NCI-H2227 treated with DMSO at 0.1 percent for 48 hours (cell line): ENCODE measurements at regions not wholly inside any gene's neighbourhood (a gene's known extent, or its start where the extent isn't known, plus 50 kb on each side); places are given as distances from the start of the nearest gene placed in this dataset.

ENCODE experiments used
- DNase-seq: peaks from one replicate; lab custom pipeline; 2025; lab: John Stamatoyannopoulos, UW

DNA sequence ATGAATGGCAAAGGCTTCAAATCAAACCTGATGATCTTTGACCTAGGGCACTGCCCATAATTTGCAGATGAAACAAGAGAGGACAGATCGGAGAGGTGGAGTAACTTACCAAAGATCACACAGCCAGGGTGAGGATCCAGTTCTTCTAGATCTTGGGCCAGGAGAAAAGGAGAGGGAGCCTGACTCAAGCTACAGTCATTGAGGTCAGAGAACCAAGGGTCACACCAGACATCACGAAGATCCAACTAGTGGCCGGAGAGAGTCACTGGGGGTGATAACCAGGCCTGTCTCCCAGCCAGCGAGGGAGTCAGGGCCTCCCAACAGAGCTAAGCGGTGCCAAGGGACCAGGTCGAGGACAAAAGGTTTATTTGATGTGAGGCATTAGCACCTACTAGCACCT lies 115.0 kb downstream of the RIPK4 start:
- no peak for DNase-seq

DNA sequence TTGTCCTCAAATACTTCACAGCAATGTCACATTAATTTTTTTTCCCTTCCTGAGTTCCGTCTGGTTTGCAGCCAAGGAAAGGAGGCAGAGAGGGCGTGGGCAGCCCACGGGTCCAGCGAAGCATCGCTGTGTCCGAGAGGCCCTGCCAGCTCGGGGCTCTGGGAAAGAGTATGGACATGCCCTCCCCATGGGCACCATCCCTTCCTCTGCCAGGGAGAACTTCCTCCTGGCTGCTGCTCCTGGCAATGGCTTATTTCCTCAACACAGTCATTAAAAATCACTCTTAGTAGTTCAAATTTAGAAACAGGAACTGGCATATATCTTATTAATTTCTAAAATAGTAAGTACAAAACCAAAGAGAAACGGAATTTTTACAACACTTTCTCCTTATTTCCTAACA lies 115.4 kb downstream of the RIPK4 start:
- DNase-seq, result no peak

DNA sequence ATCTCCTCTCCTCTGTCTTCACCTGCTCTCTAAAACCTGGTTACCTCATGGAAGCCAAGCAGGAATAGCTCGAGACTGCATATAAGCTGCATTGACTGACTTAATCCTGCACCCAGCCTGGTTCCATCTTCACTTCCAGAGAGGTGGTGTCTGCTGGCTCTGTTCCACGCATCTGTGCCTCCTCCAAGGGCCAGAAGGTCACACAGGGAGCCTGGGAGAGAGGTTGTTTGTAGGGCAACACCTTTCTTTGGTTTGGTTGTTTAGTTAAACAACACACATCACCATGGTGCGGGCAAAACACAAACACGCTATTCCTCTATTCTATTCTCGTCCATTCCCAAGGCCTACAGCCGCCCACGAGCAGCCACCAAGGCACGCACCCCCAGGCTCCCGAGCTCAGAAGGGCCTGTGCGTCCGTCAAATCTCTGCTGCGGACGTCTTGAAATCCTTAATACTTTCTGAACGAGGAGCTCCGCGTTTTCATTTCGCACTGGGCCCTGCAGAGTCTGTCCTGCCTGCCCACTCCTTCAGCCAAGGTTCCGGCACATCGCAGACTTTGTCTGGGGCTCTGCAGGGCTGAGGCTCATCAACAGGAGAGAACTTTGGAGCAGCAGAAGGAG lies 116.2 kb downstream of the RIPK4 start:
- DNase-seq, result no peak

DNA sequence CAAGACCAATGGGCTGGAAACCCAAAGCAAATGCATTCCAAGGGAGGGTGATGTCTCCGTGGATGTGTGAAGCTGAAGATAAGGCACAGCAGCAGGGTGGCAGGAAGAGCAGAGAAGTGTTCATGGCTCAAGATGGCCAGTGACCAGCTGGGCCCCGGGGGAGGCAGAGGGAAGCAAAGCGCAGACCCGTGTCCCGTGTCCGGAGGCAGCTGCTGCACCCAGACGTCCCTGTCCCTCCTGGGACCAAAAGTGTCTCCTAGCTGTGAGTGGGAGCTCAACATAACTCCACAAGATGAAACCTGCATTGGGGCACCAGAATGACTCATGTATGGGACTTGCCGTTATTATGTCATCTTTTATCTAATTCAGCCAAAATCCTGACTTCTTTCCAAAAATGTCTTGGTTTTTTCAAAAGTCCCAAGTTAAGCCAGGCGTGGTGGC lies 118.2 kb downstream of the RIPK4 start:
- no peak for DNase-seq

DNA sequence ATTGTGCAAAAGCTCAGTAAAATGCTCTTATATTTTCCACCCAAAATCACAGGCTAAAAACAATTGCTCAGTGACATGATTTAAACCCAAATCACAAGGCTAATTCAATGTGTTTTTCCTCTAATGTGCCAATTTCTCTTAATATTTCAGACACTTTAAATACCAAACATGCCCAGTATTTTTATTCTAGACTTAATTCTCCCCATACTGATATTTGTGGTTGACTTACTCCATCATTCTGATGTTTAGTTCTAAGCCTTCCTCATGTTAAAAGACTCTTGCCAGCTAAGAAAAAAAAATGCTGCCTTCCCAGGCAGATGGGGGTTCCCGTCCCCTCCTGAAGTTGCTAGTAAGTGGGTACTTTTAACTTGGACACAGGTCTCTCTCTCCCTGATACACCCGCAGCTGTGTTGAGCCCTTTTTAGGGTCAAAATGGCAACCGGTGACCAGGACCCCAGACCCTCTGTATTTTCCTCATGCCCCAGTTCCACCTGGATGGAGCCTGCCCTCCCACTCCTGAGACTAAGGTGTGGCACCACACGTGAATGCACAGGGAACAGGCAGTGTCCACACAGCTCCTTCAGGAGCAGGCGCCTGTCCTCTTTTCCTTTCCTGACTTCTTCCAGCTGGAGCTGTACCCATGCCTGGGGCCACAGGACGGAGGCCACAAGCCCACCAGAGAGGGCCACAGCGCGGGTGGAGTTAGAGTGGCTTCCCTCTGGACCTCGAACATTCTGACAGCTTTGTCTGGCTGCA lies 118.9 kb downstream of the RIPK4 start:
- DNase-seq, result no peak

DNA sequence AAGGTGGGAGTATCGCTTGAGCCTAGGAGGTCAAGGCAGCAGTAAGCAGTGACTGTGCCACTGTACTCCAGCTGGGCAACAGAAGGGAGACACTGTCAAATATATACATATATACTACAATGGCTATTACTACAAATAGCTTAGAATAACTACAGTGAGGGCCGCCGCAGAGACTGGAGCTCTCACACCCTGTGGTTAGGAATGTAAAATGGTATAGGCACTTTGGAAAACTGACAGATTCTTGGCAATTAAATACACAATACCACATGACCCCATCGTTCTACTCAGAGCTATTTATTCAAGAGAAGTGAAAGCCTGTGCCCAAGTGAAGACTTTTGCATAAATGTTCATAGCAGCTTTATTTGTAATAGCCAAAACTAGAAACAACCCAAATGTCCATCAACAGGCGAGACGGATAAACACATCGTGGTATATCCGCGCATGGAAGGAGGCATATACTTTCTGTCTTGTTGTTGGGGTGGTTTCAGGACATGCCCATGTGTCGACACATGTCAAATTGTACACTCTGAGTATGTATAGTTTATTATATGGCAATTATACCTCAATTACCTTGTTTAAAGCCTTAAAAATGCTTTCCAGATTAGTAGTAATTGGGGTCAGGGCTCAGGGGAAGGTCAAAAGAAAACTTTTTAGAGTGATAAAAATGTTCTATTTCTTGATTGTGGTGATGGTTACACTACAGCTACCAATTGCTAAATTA lies 123.4 kb downstream of the RIPK4 start:
- no peak for DNase-seq

DNA sequence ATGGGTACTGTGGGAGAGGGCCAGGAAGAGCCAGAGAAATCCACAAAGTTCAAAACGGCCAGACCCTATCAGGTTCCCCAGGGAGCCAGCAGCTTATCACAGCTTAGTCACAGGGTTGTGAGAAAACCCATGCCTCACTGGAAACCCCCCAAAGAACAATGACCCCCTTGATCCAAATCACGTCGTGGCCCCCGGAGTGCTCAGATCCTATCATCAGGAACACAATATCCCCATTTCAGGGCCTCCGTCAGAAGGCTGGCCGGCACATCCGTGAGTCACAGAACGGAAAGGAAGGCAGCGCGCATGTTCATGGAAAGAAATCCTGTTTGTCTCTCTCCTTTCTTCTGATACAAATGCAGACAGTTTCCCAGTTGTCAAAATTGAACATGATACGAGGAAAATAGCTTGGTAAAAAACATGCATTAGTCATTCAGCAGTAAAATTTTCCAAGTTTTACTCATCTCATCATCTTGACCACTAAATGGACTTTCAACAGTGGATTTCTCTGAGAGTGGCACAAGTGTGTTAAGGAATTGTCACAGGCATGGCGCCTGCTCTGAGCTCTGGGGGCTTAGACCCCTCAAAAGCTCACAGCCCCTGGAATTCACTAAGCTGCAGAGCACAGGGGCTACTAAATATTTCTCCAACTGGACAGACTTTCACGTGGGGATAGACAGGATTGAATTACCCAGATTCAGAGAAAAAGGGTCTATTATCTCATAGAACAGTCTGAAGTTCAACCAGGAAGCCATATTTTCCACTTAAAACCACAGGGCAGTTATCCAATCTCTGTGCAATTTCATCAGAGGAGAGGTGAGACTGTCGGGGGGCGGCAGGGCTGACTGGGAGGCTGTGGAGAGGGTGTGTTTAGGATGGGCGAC lies 124.8 kb downstream of the RIPK4 start:
- no peak for DNase-seq

DNA sequence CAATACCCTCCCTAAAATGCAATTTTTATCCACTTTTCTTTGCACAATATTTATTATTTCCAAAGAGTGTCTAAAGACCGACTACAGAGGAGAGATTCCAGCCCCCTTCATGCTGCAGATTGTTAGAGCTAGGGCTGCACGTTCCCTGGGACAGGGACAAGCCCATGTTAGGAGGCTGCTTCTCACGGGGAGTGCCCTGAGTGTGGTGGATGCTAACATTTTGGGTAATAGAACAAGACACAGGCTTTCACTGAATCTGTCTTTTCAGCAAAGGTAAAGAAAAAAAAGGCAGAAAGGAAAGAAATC lies 125.4 kb downstream of the RIPK4 start:
- no peak for DNase-seq

DNA sequence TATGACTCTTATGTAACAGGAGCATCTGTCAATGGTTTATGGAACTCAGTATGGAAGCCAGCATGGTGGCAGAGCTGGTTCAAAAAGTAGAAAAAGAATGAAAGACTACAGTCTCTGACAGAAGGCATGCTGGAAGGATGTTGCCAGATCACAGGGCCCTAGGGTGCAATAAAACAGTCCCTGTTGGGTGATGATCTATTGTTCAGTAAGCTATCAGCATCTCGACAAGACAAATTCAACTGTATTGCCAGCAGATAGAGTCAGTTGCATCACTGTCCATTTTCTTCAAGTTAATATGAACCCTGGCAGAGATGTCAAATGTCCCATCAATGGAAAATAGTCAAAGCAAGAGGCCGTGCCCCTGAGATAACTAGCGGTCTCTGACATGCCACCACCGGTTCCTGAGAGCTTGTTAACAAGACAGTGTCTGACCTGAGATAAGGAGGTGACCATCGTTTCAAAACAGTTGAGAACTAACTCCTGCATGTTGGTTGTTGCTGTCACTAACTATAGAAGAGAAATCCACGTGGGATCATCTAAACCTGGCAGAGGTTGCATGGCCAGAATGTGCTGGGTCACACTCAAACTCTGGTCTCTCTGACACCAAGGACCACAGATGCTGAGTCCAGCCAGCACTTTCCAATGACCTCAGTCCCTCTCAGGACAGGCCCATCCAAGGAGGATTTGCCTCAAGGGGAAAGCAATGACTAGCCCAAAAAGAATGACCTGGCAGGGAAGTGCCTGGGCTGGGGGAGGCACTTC lies 125.9 kb downstream of the RIPK4 start:
- DNase-seq, result no peak

DNA sequence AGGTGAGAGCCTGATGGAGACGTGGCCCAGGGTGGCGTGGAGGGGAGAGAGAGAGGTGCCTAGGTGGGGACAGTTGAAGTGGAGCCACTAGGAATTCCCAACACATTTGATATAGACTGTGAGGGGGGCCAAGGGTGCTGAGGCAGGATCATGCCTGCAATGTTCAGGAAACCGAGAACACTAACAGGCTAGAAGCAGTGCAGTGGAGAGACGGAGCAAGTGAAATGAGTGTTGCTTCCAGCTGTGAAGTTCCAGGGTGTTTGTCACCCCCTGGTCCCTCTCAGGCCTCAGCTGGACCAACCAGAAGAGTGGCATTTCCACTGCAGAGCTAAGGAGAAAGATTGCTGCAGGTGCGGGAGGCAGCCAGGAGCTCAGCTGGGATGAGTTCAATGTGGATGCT lies 127.1 kb downstream of the RIPK4 start:
- no peak for DNase-seq

DNA sequence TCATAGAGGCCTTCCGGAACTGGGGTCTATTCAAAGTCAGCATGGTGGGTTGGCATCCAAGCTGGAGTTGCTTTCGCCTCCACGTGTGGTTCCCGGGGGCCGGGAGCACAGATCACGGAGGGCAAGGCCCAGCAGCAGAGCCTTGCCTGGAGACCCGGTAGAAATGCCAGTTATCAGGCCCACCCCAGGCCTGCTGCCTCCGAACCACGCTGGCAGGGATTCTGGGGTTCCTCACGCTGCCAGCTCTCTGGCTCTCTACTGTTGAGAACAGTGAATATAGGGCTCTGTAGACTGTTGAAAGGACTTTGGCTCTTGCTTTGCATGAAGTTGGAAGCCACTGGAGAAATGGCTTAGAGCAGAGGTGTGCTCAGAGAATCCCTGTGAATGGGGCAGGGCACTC lies 127.5 kb downstream of the RIPK4 start:
- DNase-seq, result no peak

DNA sequence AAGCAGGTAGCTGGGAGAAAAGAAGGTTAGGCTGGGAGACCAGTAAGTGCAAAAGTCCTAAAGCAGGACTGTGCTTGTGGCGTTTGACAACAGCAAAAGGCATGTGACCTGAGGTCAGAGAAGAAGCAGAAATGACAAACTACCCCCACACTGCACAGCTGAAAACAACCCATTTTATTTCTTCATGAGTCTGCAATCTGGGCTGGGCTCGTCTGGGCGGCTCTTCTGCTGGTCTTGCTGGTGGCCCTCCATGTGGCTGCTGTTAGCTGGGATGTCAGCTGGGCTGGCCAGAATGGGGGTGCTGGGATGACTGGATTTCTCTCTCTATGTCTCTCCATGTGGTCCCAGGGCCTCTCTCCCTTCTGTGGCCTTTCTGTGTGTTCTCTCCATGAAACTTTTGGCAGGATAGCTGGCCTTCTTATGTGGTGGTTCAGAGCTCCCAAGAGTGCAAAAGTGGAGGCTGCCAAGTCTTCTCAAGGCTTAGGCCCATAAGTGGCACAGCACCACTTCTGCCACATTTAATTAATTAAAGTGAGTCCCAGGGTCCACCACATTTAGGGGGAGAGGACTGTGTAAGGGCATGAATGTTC lies 128.6 kb downstream of the RIPK4 start:
- no peak for DNase-seq

DNA sequence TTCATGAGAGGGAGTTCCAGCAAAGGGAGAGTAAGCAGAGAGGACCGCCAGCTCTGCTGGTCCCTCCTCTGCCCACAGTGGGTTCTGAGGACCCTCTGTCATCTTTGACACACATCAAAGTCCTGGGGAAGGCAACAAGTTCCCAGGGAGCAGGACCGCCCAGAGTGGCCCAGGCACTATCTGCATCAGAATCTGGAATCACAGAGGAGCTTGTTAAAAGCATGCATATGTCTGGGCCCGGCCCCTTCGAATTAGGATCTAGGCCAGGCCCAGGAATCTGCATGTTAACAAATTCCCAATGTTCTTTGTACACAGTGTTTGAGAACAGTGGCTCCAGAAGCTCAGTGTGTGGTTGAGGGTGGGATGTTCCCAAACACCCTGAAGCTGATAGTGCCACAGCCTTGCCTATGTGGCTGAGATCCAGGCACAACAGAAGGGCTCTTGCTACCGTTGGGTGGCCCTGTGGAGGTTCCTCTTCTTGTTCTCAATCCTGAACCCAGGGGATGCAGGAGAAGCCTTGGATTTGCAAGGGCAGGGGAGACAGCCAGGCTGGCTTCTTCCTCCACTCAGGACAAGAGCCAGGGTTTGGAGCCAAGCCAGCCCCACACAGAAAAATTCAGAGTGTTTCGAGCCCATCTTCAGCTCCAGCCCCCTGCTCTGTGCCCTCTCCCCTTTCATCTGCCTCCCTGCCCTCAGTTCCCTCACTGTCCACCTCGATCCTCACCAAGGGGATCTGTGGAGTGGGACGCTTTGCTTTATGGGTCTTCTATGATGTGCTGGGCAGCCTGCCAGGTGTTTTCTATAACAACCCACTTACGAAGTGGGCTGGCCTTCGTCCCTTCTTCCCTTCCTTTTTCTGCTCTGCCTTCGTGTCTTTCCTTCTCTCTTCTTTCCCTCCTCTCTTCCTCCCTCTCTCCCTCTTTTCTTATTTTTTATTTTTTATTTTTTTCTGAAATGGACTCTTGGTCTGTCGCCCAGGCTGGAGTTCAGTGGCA lies 129.0 kb upstream of the TMPRSS2 start:
- DNase-seq, result no peak

DNA sequence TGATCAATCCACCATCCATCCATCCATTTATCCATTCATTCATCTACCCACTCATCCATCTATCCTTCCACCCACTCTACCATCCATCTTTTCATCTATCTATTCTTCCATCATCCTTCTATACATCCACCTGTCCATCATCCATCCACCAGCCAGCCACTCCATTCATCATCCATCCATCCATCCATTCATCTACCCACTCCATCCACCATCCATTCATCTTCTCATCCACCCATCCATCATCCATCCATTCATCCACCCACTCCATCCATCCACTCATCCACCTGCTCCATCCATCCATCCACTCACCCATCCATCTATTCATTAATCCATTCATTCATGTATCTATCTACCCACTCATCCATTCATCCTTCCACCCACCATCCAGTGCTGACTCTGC lies 127.9 kb upstream of the TMPRSS2 start:
- no peak for DNase-seq

DNA sequence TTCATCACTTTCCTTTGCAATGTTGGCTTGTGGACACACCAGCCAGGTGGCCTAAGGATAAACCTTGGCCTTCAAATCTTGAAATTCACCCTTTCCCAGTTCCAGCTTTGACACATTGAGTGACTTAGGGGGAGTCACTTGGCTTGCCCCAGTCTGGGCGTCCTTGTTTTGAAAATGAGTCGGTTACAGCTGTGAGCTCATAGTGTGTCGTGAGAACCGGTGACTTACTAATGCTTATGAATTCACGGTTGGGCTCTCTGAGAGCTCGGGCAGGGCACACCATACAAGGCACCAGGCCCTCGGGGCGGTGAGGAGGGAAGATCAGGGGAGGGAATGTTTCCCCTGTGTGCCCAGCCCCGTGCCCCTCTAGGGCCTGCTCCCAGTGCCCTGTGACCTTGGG lies 126.9 kb upstream of the TMPRSS2 start:
- no peak for DNase-seq

DNA sequence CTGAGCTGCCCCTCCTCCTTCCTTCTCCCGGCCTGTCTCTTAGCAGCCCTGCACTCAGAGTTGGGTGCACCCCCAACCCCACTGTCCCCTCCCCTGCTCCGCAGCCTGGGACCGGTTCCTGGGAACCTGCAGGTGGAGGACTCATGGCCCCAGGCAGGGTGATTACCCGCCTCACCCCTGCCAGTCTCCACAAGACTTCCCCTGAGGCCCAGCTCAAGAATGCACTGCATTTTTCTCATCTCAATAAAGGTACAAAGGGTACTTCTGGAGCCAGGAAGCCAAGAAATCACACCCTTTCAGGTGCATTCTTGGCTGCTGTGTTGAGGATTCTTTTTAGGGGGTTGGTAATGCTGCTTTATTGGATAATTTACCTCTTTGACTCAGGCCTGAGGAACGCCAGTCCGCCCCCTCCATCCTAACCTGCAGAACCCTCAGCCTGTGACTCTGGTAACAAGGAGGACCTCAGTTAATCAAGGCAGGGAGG lies 126.3 kb upstream of the TMPRSS2 start:
- no peak for DNase-seq

DNA sequence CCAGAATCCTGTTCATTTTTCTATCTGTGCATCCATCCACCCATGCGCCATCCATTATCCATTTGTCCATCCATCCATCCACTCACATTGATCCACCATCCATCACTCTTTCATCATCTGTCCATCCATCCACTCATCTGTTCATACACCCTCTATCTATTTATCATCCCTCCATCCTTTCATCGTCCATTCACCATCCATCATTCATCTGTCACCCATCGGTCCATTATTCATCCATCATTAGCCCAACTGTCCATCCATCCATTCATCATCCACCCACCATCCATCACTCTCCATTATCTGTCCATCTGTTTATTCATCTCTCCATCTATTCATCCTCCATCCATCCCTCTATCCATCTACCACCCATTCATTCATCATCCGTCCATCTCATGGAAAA lies 125.7 kb upstream of the TMPRSS2 start:
- no peak for DNase-seq

DNA sequence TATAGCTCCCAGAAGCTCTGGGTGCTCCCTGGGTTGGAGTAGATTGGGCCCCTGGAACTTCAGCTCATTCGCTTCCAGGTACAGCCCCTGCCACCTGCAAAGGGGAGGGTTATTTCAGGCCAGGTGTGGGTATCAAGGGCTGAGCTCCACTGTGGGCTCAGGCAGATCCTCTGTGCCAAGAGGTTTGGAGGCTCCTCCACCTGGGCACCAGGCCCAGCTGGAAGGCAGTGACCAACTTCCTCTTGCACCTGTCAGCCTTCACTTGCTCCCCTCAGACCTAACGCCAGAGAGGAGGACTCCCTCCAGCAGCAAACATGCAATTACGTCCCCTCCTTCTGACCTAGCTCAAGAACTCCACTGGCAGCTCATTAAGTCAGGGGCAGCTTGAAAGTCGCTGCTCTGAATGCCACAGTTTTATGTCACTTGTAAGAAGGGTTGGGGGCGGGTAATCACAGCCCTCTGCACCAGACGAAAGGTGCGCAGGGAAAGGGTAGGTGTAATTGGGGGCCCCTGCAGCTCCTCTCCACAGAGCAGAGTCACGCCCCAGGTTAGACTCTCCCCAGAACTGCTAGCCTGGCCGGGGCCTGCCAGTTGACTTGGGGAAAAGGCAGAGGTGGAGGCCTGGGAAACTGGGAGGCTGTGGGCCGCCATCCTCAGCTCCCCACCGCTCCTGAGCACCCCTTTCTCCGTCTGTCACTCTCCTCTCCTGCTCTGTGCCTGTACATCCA lies 125.0 kb upstream of the TMPRSS2 start:
- DNase-seq, result peak; percentile 62
